Cardiac fibroblast (primary cell): ENCODE measurements at regions not wholly inside any gene's neighbourhood (a gene's known extent, or its start where the extent isn't known, plus 50 kb on each side); places are given as distances from the start of the nearest gene placed in this dataset.

Experiments
- DNase-seq, 2 donors: peaks; one replicate each; pipeline versions ENCODE4 v3.0.0 to v3.0.0-alpha.2; 2010; ENCODE audit warnings: low read depth in 2 of 2
- H3K4me3 ChIP-seq, 2 donors: replicated peaks in 1 of 2; 1 replicate in 1 of 2; 2 replicates in 1 of 2; pipeline ENCODE4 v1.5.1; 2011; ENCODE audit warnings: low read depth in 2 of 2, low read length in 2 of 2, mild to moderate bottlenecking in 2 of 2, moderate library complexity in 1 of 2
- TF ChIP-seq, protein P1 (sequence below): IDR thresholded peaks from one replicate; pipeline ENCODE4 v1.5.1; 2011; ENCODE audit warnings: low read depth, mild to moderate bottlenecking, low read length, inconsistent platforms

GRCh38 chr18:47729356-47729755 is 201.1 kb downstream of the SMAD2 start:
- H3K4me3 ChIP-seq: no peak overlapping the region
- no peak for DNase-seq
- TF ChIP-seq, protein P1, sequence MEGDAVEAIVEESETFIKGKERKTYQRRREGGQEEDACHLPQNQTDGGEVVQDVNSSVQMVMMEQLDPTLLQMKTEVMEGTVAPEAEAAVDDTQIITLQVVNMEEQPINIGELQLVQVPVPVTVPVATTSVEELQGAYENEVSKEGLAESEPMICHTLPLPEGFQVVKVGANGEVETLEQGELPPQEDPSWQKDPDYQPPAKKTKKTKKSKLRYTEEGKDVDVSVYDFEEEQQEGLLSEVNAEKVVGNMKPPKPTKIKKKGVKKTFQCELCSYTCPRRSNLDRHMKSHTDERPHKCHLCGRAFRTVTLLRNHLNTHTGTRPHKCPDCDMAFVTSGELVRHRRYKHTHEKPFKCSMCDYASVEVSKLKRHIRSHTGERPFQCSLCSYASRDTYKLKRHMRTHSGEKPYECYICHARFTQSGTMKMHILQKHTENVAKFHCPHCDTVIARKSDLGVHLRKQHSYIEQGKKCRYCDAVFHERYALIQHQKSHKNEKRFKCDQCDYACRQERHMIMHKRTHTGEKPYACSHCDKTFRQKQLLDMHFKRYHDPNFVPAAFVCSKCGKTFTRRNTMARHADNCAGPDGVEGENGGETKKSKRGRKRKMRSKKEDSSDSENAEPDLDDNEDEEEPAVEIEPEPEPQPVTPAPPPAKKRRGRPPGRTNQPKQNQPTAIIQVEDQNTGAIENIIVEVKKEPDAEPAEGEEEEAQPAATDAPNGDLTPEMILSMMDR: no peak

DNA sequence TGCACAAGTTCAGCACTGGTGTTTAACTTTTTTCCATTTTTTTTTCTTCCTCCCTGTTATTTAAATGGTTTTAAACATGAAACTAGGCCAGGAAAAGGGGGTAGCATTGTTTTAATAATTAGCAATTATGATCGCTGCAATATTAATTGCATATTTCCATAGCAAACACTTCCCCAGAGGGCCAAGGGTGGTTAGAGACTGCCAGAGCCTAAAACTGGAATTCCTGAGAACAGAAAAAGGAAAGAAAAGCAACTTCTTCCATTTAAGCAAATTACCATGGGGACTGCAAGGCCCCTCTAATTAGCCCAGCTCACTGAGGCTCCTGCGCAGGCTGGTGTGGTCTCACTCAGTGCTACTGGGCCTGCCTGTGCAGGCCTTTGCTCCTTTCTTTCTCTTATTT is 201.5 kb downstream of the SMAD2 start:
- H3K4me3 ChIP-seq: no peak overlapping the region
- no peak for DNase-seq
- TF ChIP-seq, protein P1: no peak

DNA sequence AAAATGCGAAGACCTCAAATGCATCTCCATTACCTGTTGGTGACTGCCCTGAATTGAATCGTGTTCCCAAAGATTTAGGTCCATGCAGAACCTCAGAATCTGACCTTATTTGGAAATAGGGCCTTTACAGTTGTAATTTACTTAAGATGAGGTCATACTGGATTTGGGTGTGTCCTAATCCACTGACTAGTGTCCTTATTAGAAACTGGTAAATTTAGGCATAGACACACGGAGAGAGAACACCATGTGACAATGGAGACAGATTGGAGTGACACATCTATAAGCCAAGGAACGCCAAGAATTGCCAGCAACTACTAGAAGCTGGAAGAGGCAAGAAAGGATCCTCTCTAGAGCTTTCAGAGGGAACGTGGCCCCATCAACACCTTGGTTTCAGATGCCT is 203.1 kb downstream of the SMAD2 start:
- no peak for DNase-seq

DNA sequence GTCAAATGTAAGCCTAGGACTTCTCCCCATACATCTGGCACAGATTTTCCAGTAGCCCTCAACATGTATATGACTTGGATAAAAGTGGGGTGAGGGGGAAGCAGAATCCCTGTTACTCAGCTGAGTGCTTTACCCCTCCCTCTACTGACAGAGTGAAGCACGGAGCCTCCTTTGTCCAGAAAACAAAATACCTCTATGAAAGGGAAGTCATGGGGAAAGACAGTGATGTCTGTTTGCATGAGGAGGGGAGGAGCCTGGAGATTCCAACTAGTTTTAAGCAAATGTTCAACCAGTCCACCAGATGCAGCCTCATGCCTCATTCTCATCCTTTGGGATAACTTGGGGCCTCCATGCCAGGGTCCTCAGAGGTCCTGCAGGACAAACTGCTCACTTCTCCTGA is 203.9 kb downstream of the SMAD2 start:
- no peak overlapping the region for H3K4me3 ChIP-seq
- TF ChIP-seq, protein P1: no peak
- no peak for DNase-seq

More for the DNA sequence above, 203.1 kb downstream of the SMAD2 start:
- H3K4me3 ChIP-seq: no peak overlapping the region
- TF ChIP-seq, protein P1: no peak

DNA sequence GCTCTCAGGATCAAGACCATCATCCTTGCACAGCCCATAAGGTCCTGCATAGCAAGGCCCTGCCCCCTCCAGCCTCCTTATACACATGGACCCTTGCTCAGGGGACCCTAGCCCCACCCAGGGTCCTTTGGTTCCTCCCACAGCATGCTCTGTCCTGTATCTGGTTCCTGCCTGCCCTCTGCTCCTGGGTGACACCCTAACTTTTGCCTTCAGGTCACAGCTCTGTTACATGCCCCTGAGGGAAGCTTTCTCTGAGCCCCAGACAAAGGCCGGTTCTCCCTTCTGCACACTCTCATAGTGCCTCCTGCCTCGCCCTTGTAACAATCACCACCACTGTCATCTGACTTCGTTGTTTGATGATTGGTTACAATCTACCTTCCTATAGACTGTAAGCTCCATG is 204.8 kb downstream of the SMAD2 start:
- H3K4me3 ChIP-seq: no peak overlapping the region
- TF ChIP-seq, protein P1: no peak
- no peak for DNase-seq

DNA sequence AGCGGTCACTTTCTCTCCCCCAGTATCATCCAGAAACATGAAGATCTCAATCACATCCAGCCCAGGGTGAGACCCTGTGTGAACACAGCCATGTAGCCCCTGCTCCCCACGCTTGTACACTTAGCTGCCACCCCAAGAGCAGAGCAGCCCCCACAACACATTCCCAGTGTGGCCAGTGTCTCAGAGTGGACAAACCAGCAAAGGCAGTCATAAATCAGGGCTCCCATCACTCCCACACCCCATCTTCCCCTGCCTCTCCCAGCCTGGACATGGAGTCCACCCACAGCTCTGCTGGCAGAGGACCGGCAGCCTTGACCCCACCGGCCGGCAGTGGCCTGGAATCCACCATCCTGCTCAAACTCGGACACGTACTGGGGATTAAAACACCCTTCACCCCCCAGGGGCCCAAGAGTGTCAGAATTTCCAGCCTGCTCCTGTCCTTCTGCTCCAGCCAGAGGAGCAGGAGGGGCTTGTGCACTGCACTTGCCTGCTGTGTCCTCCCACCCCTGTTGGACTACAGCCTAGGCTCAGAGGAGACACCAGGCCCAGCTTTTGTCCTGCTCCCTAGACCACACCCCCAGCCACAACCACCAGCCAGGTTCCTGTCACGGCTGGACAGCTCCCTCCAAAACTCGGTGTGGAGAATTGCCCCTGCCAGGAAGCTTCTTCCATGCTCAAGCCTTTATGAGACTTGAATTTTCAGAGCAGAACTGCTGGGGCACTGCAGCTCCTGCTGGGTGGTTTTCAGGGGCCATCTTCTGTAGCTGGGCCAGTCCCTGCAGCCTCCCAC is 206.1 kb downstream of the SMAD2 start:
- no peak for DNase-seq
- TF ChIP-seq, protein P1: no peak
- H3K4me3 ChIP-seq: no peak overlapping the region

DNA sequence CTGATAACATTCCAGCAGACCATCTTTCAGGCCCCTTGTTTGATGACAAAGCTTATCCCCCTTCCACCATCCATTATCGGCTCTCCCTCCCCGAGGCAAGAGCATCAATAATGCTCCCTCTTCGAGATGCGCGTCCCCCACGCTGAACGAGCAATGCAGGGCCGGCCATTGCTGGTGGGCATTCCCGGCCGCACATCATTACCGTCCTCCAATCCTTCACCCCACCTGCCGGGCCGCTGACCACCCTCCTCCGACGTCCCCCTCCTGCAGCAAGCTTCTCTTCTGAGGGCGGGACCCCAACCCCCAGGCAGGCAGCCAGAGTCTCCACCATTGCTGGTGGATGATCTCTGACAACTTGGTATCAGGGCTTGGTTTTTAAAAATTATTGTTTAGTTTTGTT is 208.6 kb downstream of the SMAD2 start:
- H3K4me3 ChIP-seq: no peak overlapping the region
- no peak for DNase-seq
- TF ChIP-seq, protein P1: no peak
